Inflammatory macrophage (primary cell): ENCODE measurements at regions not wholly inside any gene's neighbourhood (a gene's known extent, or its start where the extent isn't known, plus 50 kb on each side); places are given as distances from the start of the nearest gene placed in this dataset.
"Not testable (repeated sequence)": the region's sequence is repeated elsewhere in the genome, so short reads cannot be mapped to it uniquely, and the experiment has no call there.

ENCODE experiments used
- DNase-seq, 2 donors: peaks; one replicate each; pipeline ENCODE4 v3.0.0-alpha.2; 2020 to 2022

DNA sequence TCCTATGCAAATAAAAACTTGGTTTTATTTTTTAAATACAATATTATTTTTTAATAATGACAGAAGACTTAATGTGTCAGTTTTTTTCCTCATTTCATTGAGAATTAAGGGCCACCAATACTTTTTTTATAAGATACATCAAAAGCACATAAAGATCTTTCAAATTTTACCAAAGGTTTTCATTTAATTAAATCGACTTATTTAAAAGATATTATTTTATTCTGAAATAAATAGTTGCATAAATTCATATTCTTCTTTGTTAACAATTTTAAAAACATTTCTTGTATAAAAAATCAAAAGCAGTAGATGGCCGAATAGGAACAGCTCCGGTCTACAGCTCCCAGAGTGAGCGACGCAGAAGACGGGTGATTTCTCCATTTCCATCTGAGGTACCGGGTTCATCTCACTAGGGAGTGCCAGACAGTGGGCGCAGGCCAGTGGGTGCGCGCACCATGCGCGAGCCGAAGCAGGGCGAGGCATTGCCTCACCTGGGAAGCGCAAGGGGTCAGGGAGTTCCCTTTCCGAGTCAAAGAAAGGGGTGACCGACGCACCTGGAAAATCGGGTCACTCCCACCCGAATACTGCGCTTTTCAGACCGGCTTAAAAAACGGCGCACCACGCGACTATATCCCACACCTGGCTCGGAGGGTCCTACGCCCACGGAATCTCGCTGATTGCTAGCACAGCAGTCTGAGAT is 374.6 kb upstream of the NPVF start:
- DNase-seq: not testable (repeated sequence)

DNA sequence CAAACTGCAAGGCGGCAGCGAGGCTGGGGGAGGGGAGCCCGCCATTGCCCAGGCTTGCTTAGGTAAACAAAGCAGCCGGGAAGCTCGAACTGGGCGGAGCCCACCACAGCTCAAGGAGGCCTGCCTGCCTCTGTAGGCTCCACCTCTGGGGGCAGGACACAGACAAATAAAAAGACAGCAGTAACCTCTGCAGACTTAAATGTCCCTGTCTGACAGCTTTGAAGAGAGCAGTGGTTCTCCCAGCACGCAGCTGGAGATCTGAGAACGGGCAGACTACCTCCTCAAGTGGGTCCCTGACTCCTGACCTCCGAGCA is 375.1 kb upstream of the NPVF start:
- not testable (repeated sequence) for DNase-seq

DNA sequence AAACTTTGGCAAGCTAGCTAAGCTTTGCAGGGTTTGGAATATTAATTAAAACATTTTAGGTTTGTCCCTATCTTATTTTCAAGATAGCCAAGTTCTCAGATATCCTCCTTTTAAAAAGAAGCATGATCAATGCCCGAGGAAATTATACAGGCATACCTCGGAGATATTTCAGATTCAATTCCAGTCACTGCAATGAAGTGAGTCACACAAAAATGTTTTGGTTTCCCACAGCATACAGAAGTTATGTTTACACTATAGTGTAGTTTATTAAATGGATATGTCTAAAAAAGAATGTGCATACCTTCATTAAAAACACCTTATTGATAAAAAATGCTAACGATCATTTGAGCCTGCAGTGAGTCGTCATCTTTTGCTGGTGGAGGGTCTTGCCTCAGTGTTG is 382.9 kb upstream of the NPVF start:
- DNase-seq: no peak

DNA sequence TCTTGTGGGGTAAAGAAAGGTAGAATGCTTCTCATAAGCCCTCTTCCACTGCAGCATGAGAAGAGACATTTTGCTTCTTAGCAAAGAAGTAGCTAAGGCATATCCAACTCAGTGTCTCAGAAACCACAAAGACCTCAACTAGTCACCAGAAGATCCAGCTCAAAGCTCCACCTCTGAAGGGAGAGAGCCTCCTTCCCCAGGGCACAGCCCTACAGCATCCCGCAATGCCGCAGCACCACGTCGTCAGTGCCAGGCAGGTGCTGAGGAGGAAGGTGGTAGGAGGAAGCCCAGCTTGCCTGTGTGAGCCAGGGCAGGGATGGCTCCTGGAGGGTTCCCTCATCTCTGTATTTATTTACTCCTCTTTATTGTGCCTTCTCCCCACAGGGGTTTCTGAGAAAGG is 385.6 kb upstream of the NPVF start:
- DNase-seq: no peak

DNA sequence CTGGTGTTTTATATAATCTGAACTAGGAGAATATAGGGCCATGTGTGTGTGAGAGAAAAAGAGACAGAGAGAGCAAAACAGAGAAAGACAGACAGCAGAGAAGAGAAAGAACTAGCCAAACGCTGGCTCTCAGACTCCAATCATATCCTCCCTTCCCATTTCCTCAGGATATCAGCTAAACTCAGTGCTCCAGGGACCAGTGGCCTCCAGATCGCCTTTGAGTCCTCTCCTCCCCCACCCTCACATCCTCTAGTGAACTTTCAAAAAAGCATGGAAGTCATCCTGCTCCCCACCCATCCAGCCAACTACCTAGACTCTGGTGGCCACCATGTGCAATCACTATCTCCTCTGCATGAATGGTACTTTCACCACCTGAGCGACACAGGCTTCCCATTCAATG is 386.1 kb upstream of the NPVF start:
- DNase-seq: no peak

DNA sequence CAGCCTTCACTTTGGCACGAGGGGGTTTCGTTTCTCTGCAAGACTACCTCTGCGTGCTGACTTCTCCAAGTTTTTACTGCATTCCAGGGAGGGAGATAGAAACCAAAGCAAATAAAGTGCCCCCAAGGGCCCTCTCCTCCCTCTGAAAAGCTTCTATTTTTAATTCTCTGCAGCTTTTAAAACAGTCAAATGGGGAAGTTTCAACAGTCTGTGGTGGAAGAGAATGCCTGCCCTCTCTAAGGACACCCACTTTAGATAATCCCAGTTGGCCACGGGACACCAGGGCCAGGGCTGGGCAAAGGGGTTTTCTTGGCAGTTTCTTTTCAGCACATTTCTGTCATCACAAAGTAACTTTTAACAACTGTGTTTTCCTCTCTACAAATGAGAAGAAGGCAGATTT is 386.7 kb upstream of the NPVF start:
- peak; percentile 23 to 54 for DNase-seq

- DNase-seq: no peak
These were observed 387.3 kb upstream of the NPVF start for GRCh38 chr7:25615593-25615992.

DNA sequence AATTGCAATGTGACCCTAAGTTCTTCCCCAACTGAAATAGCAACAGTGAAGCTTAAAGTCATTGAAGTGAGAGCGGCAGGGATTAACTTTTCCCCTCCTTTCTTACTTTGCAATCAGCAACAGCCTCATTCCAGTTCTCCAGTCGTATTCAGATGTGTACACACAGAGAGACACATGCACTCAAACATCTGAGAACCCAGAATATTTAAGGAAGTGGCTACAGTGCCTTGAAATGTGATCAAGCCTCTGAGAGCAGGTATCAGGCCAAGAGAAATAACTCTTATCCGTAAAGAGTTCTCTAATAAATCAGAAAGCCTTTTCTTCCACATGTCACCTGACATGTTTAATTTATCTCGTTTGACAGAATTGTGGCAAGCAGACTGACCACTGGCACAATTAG is 388.9 kb upstream of the NPVF start:
- DNase-seq: no peak

- DNase-seq: no peak
These were observed 389.4 kb upstream of the NPVF start for GRCh38 chr7:25617673-25618072.

DNA sequence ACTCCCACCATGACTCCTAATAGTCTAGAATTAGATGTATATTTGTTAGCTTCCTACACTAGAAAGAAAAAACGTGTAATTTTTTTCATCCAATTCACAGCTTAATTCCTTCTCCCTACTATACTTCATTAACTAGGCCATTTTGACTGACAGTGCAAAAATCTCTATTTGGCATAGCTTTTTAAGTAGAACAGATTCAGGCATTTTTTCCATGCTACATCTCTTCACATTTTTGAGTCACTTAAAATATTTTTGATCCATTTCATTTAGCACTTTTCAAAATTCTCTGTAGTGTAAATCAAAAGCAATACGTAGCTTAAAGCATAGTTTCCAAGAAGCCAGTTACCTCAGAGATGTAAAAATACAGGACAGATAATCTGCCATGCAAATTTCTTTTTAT is 391.1 kb upstream of the NPVF start:
- DNase-seq: no peak

DNA sequence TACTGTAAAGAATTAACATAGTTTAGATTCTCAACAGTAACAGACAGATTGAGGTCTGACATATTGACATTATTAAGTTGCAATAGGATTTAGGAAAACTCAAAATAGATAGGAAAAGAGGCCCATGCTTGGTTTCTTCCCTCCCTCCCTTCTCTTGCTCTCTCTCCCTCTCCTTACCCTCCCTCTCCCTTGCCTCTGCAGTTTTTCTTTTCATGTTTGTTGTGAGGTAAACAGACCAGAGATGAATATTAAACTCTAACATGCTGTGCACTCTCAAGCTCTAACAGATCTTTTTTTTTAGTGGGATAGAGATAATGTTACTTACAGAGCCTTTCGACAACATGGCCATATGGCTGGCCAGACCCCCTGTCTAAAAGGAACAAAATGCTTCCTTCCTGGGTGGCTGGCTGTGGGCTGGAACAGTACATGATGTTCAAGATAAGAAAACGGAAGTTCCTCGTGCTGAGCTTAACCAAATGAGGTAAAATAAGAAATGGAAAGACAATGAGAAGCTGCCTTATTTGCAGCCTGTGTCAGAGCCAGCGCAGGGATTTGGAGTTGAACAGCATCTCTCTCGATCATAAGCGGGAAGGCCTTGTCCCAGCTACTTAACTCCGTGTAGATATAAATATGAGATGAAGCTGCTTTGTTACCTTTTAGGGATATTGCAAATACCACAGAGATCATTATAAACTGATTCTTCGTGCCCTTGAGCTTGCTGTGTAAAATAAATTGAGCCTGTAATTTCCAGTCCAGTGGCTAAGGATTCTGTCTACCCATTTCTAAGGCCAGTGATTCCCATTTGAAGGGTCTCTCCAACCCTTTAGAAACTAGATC is 391.9 kb upstream of the NPVF start:
- DNase-seq: peak; percentile 7 to 34

DNA sequence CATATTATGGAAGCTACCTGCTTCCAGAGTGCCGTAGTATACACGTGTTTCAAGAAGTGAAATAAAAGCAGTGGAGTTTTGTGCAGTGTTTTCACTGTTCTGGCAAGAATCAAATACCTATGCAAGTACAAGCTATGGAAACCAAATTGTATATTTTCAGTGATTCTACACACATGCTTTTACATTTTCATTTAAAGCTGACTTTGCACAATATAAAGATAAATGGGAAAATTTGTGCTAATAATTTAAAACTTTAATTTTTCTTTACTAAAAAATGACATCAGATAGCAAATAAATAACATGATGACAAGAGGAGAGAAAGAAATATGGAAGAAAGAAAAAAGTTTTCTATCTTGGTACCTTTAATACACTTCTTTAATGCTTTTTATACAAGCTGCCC is 393.7 kb upstream of the NPVF start:
- no peak for DNase-seq

DNA sequence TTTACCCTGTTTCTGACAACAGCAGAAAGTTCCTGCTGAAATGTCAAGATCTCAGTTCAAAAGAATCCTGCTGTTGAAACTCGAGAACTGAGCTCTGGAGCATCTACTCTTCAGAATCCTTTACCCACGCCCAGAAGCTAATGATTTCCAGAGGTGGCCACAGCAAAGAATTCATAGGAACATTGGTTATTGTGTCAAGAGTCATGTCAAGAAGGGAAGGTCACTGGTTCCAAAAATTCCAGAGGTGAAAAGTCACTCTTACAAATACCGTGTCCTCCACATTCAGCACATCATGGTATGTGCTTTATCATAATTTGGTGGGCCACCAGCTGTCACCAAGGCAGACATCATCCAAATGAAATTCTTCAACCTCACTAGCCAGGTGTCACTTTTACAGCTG is 394.4 kb upstream of the NPVF start:
- DNase-seq: peak in 1 of 2 donors; percentile 1

DNA sequence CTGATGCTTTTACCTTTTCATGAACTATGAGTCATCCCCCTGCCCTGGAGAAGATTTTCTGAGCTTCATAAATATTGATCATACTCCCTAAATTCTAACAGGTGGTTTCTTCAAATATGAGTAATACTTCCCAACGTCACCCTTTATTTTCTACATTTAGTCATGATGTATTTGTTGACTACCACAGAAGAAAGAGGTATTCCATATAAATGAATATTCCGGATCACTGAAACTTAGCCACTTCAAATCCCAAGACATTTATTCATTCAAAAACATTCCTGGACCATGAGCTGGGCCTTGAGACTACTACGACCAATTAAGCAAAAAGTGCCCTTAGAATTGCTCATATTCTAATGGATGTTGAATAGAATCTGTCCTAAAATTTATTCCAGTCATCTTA is 395.8 kb upstream of the NPVF start:
- no peak for DNase-seq

DNA sequence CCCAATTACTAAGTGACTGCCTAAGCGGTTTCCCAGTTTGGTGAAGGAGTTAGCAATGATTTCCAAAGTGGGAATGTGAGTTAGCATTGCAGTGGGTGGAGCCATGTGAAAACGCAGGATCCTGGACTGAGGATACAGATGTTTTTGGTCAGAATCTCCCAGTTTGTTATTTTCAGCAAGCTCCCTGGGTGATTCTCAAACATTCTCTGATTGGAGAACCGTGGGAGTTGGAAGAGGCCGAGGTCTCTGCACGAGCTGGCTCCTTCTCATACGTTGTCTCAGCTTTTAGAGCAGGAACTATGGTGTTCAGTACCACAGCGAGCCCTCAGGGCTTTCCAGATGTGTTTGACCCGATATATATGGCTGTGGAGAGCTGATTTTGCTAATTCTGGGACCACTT is 396.5 kb upstream of the NPVF start:
- DNase-seq: no peak

GRCh38 chr7:25625306-25625992 is 397.2 kb upstream of the NPVF start:
- no peak for DNase-seq

- DNase-seq: no peak
These were observed 398.3 kb upstream of the NPVF start for GRCh38 chr7:25626451-25627131.

DNA sequence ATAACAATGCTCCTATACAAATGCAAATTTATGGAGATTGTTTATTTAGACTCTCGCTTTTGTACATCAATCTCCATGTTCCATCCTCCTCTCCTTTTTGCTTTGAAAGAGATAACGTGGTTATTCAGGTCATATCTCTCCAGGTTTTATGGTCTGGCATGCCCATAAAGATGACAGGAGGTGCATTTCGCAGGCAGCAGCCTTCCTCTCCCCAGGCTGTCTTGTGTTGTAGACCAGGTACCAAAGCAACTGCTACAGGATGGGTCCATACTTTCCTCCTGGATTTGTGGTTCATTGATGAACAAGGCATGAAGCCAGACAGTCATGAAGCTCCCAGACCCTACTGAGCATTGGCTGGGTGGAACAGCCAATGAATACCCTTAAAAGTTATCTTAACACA is 400.2 kb upstream of the NPVF start:
- no peak for DNase-seq

DNA sequence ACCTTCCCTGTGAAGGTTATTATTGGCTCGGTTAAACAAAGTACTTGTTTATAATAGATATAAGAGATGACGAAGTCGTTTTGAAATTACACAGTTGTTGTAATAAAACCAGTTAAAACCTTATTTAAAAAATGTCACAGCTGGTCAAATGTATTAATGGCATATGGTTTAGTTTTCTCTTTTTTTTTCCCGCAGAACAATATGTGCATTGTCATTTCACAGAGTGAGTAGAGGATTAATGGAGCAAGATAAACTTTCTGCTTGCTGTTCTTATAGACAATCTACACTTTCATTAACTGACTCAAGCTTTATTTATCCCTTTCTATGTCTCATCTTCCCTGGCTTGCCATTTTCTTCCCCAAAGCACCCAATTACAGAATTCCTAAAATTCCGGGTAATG is 404.3 kb upstream of the NPVF start:
- DNase-seq: no peak

DNA sequence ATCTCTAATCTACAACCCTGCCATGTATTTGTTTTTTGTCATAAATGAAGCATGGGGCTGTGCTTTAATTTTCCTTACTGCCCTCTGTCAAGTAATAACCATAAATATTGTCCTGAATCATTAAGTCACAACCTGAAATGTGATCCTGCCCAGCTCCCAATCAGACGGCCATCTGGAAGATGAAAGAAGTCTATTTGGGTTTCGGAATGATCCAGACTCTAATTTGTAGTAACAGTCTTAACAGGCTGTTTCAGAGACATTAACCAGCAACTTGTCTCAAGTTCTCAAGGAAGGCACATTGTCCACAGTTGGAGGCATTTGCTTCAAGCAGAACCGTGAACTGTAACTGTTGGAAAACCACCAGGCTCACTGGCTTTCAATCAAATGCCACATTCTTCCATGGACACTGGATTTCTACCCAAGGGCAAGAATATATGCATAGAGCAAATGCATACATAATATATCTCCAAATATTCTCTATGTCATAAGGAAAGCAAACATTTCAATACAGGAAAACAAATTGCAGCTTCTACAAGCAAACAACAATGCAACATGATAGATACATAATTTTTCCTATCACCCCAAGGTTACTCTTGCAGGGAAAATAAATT is 405.2 kb upstream of the NPVF start:
- no peak for DNase-seq

- DNase-seq: no peak
These were observed 407.9 kb upstream of the NPVF start for GRCh38 chr7:25636168-25636567.

DNA sequence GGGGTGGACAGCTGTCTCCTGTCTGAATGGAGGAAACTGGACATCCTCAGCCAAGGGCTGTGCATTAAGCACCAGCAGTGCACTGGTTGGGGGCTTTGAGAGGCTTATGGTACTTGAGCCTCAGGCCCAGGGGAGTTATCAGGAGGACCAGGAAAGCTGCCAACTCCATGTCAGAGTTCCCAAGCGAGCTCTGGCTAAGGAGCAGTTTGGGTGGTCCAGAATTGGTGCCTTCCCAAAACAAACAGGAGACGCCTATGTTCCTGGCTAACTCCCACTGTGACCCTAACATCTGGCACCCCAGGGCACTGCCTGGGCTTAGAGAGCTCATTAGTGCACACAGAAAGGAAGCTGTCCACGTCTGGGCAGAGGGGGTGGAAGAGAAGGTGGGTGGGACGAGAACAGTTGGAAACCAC is 408.6 kb upstream of the NPVF start:
- DNase-seq: no peak

DNA sequence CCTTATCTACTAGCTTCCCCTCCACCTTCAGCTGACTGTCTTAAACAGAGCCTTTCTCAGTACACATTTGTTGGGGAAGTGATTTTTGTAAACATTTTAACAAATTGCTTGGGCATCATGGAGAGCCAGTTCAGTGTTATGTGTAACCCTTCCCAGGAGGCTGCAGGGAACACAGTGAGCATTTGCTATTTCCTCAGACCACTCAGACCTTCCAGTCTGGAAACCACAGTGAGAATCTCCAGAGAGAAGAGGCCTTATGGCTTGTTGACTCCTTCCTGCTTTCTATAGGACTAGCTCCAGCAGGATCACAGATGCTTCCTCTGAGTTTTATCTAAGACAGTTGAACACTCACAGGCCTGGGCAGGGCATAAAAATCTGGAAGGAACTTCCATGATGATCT is 409.8 kb upstream of the NPVF start:
- no peak for DNase-seq
